ENCODE measurements at regions not wholly inside any gene's neighbourhood (a gene's known extent, or its start where the extent isn't known, plus 50 kb on each side); places are given as distances from the start of the nearest gene placed in this dataset.

DNA sequence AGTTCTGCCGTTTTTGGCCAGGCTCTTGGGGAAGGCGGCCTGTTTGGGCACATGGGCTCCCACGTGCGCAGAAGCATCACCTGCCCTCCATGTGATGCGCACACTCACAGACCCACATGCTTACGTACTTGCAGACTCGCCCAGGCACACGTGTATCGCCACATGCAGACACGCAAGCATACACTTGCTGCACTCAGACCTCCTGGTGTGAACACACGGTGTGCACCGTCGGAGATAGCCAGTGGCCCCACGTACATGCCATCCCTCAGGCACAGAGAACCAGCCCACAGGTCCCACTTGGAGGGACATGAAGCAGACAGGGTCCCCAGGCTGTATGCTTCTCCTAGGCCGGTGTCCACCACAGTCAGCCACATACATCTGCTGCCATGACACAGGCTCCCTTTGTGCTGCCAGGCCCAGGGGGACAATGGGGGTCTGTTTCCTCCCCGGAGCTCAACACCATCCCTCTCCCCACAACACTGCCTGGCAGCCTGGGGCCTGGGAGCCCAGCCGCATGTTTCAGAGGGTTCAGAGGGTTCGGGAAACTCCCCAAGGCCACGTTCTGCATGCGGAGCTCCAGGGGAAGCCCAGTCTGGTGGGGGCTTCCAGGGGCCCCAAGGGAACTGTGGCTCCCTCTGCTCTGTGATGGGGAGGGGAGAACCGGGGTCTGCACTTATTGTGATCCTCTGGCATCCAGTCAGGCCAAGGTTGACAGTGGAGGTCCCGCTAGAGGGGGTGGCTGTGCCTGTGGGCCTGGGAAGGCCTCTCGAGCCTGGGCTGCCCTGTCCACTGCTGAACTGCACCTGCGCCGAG lies 208.1 kb upstream of the HAAO start:
- Histone ChIP-seq H4K20me1 (ENCODE audit: insufficient read depth, poor library complexity, severe bottlenecking) (no peaks in the 10 kb centered on the region), H3K27me3 (no peaks in the 10 kb centered on the region), H3K4me3 (no peak overlapping the region), H2AFZ (no peak overlapping the region), H3K4me2 (no peak overlapping the region), H3K27ac (peak overlapping the region; percentile 75), H3K79me2 (no peaks in the 10 kb centered on the region), H3K9me2 (replicated peaks; ENCODE audit: insufficient read depth) (no peaks in the 10 kb centered on the region), H3K4me1 (ENCODE audit: insufficient read depth) (peaks cover 25% of the 10 kb centered on the region), H3K36me3 (replicated peaks; ENCODE audit: insufficient read depth, low read depth) (no peaks in the 10 kb centered on the region), H3K9me3 (ENCODE audit: low read depth) (no peaks in the 10 kb centered on the region)
- DNase-seq (ENCODE audit: low spot score) = no peak
- TF ChIP-seq, protein P1, sequence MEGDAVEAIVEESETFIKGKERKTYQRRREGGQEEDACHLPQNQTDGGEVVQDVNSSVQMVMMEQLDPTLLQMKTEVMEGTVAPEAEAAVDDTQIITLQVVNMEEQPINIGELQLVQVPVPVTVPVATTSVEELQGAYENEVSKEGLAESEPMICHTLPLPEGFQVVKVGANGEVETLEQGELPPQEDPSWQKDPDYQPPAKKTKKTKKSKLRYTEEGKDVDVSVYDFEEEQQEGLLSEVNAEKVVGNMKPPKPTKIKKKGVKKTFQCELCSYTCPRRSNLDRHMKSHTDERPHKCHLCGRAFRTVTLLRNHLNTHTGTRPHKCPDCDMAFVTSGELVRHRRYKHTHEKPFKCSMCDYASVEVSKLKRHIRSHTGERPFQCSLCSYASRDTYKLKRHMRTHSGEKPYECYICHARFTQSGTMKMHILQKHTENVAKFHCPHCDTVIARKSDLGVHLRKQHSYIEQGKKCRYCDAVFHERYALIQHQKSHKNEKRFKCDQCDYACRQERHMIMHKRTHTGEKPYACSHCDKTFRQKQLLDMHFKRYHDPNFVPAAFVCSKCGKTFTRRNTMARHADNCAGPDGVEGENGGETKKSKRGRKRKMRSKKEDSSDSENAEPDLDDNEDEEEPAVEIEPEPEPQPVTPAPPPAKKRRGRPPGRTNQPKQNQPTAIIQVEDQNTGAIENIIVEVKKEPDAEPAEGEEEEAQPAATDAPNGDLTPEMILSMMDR (IDR thresholded peaks at IDR 0.05; ENCODE audit: poor library complexity) = no peak
- WGBS (ENCODE audit: low lambda C conversion rate, missing lambda C conversion rate) = 88% methylated on average over 24 of the region's 25 CpGs

DNA sequence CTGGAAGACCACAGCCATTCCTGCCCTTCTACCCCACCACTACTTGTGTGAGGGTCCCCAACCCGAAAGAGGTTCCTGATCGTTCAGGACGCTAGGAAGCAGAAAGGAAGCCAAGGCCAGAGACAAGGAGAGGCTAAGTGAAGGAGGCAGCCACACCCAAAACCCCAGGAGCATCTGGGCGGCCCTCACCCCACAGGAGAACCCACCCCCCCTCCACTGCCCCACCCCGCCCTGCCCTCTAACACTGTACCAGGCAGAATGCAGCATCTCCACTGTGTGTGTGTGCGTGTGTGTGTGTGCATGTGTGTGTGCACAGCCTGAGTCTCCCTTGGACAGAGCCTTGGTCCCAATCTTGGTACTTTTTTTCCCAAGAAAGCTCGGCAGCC lies 207.5 kb upstream of the HAAO start:
- H4K20me1 ChIP-seq (ENCODE audit: insufficient read depth, poor library complexity, severe bottlenecking) = no peaks in the 10 kb centered on the region

DNA sequence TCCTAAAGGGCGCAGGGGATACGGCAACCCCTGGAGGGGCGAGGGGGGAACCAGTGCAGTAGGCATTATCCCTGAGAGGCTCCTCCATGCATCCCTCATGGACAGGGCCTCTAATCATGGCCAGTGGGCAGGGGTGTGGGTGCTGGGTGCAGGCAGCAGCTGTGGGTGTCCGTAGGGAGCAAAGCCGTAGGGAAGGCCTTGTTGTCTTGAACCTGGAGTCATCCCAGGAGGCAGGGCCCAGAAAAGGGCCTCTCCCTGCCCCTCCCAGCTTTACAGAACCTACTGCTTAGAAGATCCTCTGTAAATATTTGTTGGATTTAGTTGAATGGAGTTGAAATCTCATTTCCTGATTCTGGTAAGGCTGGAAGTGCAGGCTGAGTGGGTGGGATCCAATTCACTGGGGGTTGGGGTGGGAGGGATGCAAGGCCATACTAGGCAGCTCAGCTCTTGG lies 207.0 kb upstream of the HAAO start:
- Histone ChIP-seq H2AFZ (no peak overlapping the region), H3K79me2 (no peaks in the 10 kb centered on the region), H4K20me1 (ENCODE audit: insufficient read depth, poor library complexity, severe bottlenecking) (no peaks in the 10 kb centered on the region), H3K36me3 (replicated peaks; ENCODE audit: insufficient read depth, low read depth) (no peaks in the 10 kb centered on the region), H3K4me3 (no peak overlapping the region), H3K4me2 (no peak overlapping the region), H3K27ac (peak overlapping the region; percentile 75), H3K27me3 (no peaks in the 10 kb centered on the region), H3K4me1 (ENCODE audit: insufficient read depth) (peaks cover 18% of the 10 kb centered on the region), H3K9me3 (ENCODE audit: low read depth) (no peaks in the 10 kb centered on the region), H3K9me2 (replicated peaks; ENCODE audit: insufficient read depth) (no peaks in the 10 kb centered on the region)
- 71% methylated on average over 5 of the region's 5 CpGs for WGBS (ENCODE audit: low lambda C conversion rate, missing lambda C conversion rate)
- peak; percentile 46 for DNase-seq (ENCODE audit: low spot score)
- TF ChIP-seq, protein P1 (IDR thresholded peaks at IDR 0.05; ENCODE audit: poor library complexity) = no peak
- TF ChIP-seq EZH2phosphoT487 (IDR thresholded peaks at IDR 0.05; ENCODE audit: low read depth, severe bottlenecking, unreplicated experiment) (no peak), EZH2 (IDR thresholded peaks at IDR 0.05; ENCODE audit: borderline replicate concordance) (no peak)

More for the DNA sequence above, 207.5 kb upstream of the HAAO start:
- H3K27ac ChIP-seq = peak overlapping the region; percentile 75
- no peak for DNase-seq (ENCODE audit: low spot score)
- H3K79me2 ChIP-seq = no peaks in the 10 kb centered on the region
- TF ChIP-seq, protein P1 (IDR thresholded peaks at IDR 0.05; ENCODE audit: poor library complexity) = no peak
- no peak for TF ChIP-seq EZH2phosphoT487 (IDR thresholded peaks at IDR 0.05; ENCODE audit: low read depth, severe bottlenecking, unreplicated experiment)
- TF ChIP-seq EZH2 (IDR thresholded peaks at IDR 0.05; ENCODE audit: borderline replicate concordance) = no peak
- H3K4me3 ChIP-seq = no peak overlapping the region
- H2AFZ ChIP-seq = no peak overlapping the region
- no peaks in the 10 kb centered on the region for H3K27me3 ChIP-seq
- WGBS (ENCODE audit: low lambda C conversion rate, missing lambda C conversion rate) = 84% methylated on average over 7 of the region's 7 CpGs
- no peaks in the 10 kb centered on the region for H3K36me3 ChIP-seq (replicated peaks; ENCODE audit: insufficient read depth, low read depth)
- no peak overlapping the region for H3K4me2 ChIP-seq
- H3K4me1 ChIP-seq (ENCODE audit: insufficient read depth) = peaks cover 22% of the 10 kb centered on the region
- H3K9me3 ChIP-seq (ENCODE audit: low read depth) = no peaks in the 10 kb centered on the region
- no peaks in the 10 kb centered on the region for H3K9me2 ChIP-seq (replicated peaks; ENCODE audit: insufficient read depth)
